ENCODE measurements at regions not wholly inside any gene's neighbourhood (a gene's known extent, or its start where the extent isn't known, plus 50 kb on each side); places are given as distances from the start of the nearest gene placed in this dataset.

DNA sequence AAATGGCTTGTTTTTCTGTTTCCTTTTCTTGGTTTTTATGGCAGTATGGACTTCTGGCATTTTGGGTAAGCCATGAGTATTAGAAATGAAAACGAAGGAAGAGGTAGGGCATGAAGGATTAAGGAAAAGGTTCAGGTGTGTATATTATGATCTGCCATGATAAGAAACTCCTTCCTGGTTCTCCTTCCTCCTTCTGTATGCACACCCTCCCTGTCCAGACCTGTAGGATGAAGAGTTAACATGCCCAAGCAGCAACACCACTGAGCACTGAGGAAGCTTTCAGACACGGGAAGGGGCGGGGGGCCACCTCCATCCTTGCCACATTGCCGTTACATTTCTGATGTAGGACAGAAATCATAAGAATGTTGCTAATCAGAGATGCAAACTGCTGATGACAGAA is 361.0 kb upstream of the ZMIZ1 start:
- H3K4me3 ChIP-seq = no peak overlapping the region
- no peak overlapping the region for H3K27ac ChIP-seq (ENCODE audit: low read depth in 1 of 2, low read length in 1 of 2)
- WGBS, 2 donors = 72 to 81% methylated on average over 4 of the region's 4 CpGs
- DNase-seq (no peak), ATAC-seq (ENCODE audit: insufficient read depth, low FRiP score) (no peak)
- H3K27me3 ChIP-seq (ENCODE audit: control insufficient read depth in 3 of 3, insufficient read depth in 3 of 3, low read length in 2 of 3) = no peaks in the 10 kb centered on the region
- TF ChIP-seq, protein P1, sequence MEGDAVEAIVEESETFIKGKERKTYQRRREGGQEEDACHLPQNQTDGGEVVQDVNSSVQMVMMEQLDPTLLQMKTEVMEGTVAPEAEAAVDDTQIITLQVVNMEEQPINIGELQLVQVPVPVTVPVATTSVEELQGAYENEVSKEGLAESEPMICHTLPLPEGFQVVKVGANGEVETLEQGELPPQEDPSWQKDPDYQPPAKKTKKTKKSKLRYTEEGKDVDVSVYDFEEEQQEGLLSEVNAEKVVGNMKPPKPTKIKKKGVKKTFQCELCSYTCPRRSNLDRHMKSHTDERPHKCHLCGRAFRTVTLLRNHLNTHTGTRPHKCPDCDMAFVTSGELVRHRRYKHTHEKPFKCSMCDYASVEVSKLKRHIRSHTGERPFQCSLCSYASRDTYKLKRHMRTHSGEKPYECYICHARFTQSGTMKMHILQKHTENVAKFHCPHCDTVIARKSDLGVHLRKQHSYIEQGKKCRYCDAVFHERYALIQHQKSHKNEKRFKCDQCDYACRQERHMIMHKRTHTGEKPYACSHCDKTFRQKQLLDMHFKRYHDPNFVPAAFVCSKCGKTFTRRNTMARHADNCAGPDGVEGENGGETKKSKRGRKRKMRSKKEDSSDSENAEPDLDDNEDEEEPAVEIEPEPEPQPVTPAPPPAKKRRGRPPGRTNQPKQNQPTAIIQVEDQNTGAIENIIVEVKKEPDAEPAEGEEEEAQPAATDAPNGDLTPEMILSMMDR (IDR thresholded peaks at IDR 0.05; ENCODE audit: control extremely low read depth, extremely low read depth) = no peak
- H3K9me3 ChIP-seq (ENCODE audit: control insufficient read depth in 4 of 4, insufficient read depth in 3 of 4, low read length in 3 of 4) = peaks cover 0 to 2% (median 0%) of the 10 kb centered on the region in 4 donors
- no peaks in the 10 kb centered on the region for H3K36me3 ChIP-seq (ENCODE audit: control insufficient read depth in 4 of 4, insufficient read depth in 4 of 4, low read length in 4 of 4)
- H3K9ac ChIP-seq (ENCODE audit: insufficient read depth in 1 of 2, low read length in 2 of 2) = no peak overlapping the region
- peaks cover 0 to 5% (median 0%) of the 10 kb centered on the region in 5 donors for H3K4me1 ChIP-seq (ENCODE audit: control insufficient read depth in 5 of 5, insufficient read depth in 5 of 5, low read length in 5 of 5)

DNA sequence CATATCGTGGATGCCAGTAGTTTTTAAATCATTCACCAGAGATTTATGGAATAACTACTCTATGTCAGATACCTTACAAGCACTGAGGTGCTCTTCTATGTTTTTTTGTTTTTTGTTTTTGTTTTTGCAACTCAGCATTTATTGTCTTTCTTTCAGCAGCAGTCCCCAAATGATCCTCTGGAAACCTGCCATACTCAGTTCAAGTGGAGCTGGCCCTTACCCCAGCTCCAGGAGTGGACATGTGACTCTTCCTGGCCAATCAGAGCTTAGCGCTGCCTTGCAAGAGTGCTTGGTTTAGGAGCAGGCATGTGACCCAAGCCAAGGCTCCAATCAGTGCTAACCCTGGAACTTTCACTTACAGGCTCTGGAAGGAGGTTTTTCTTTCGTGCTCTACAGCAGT is 356.6 kb upstream of the ZMIZ1 start:
- no peak for ATAC-seq (ENCODE audit: insufficient read depth, low FRiP score)
- WGBS, 2 donors = 90% methylated on average over 3 of the region's 3 CpGs

DNA sequence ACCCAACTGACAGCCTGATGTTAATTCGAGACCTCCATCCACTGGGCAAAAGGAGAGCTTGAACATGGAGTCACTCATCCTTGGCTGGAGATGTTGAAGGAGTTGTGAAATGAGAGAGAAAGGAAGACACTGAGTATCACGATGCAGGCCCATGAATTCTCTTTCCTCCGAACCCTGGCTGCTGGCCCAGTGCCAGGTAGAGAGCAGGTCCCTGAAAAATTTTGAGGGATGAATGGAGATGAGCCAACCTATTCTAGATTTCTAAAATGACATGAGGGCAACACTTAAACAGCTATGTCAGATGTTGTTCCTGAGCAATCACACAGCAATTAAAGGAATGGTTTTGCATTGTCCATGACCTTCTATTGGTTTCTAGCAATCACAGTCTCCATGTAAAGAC is 355.1 kb upstream of the ZMIZ1 start:
- Histone ChIP-seq H3K4me3 (no peak overlapping the region), H3K27me3 (ENCODE audit: control insufficient read depth in 3 of 3, insufficient read depth in 3 of 3, low read length in 2 of 3) (no peaks in the 10 kb centered on the region), H3K9me3 (ENCODE audit: control insufficient read depth in 4 of 4, insufficient read depth in 3 of 4, low read length in 3 of 4) (no peaks in the 10 kb centered on the region), H3K4me1 (ENCODE audit: control insufficient read depth in 5 of 5, insufficient read depth in 5 of 5, low read length in 5 of 5) (peaks cover 0 to 7% (median 5%) of the 10 kb centered on the region in 5 donors), H3K36me3 (ENCODE audit: control insufficient read depth in 4 of 4, insufficient read depth in 4 of 4, low read length in 4 of 4) (no peaks in the 10 kb centered on the region), H3K27ac (ENCODE audit: low read depth in 1 of 2, low read length in 1 of 2) (no peak overlapping the region), H3K9ac (ENCODE audit: insufficient read depth in 1 of 2, low read length in 2 of 2) (no peak overlapping the region)
- TF ChIP-seq, protein P1 (IDR thresholded peaks at IDR 0.05; ENCODE audit: control extremely low read depth, extremely low read depth) = no peak
- 71 to 80% methylated on average over 3 of the region's 3 CpGs for WGBS, 2 donors
- no peak for DNase-seq
- no peak for ATAC-seq (ENCODE audit: insufficient read depth, low FRiP score)

More for the DNA sequence above, 356.6 kb upstream of the ZMIZ1 start:
- no peaks in the 10 kb centered on the region for H3K36me3 ChIP-seq (ENCODE audit: control insufficient read depth in 4 of 4, insufficient read depth in 4 of 4, low read length in 4 of 4)
- no peak overlapping the region for H3K9ac ChIP-seq (ENCODE audit: insufficient read depth in 1 of 2, low read length in 2 of 2)
- H3K27me3 ChIP-seq (ENCODE audit: control insufficient read depth in 3 of 3, insufficient read depth in 3 of 3, low read length in 2 of 3) = no peaks in the 10 kb centered on the region
- no peak overlapping the region for H3K27ac ChIP-seq (ENCODE audit: low read depth in 1 of 2, low read length in 1 of 2)
- DNase-seq = peak in 2 of 3 donors; percentile 24 to 62
- H3K4me1 ChIP-seq (ENCODE audit: control insufficient read depth in 5 of 5, insufficient read depth in 5 of 5, low read length in 5 of 5) = peaks cover 0 to 7% (median 5%) of the 10 kb centered on the region in 5 donors
- H3K4me3 ChIP-seq = no peak overlapping the region
- TF ChIP-seq, protein P1 (IDR thresholded peaks at IDR 0.05; ENCODE audit: control extremely low read depth, extremely low read depth) = no peak
- no peaks in the 10 kb centered on the region for H3K9me3 ChIP-seq (ENCODE audit: control insufficient read depth in 4 of 4, insufficient read depth in 3 of 4, low read length in 3 of 4)

DNA sequence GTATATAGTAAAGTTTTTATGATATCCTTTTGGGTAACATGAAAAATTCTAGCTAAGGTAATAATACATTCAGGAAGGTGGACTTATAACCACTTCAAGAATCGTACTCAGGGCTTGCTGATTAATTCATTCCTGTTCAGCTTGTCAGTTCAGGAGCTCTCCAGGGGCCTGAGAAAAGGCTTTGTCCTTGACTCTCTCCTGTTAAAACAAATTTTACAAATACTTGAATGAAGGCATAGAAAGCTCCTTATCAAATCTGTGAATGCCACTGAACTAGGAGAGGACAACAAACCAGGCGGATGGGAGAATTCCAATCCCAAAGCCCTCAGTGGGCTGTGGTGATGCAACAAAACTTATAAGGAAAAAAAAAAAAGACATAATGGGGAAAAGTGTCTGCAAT is 354.5 kb upstream of the ZMIZ1 start:
- Histone ChIP-seq H3K4me3 (no peak overlapping the region), H3K36me3 (ENCODE audit: control insufficient read depth in 4 of 4, insufficient read depth in 4 of 4, low read length in 4 of 4) (no peaks in the 10 kb centered on the region), H3K4me1 (ENCODE audit: control insufficient read depth in 5 of 5, insufficient read depth in 5 of 5, low read length in 5 of 5) (peaks cover 0 to 7% (median 5%) of the 10 kb centered on the region in 5 donors), H3K27ac (ENCODE audit: low read depth in 1 of 2, low read length in 1 of 2) (no peak overlapping the region), H3K27me3 (ENCODE audit: control insufficient read depth in 3 of 3, insufficient read depth in 3 of 3, low read length in 2 of 3) (no peaks in the 10 kb centered on the region), H3K9me3 (ENCODE audit: control insufficient read depth in 4 of 4, insufficient read depth in 3 of 4, low read length in 3 of 4) (no peaks in the 10 kb centered on the region), H3K9ac (ENCODE audit: insufficient read depth in 1 of 2, low read length in 2 of 2) (no peak overlapping the region)
- no peak for ATAC-seq (ENCODE audit: insufficient read depth, low FRiP score)
- 70 to 80% methylated on average over 2 of the region's 2 CpGs for WGBS, 2 donors
- TF ChIP-seq, protein P1 (IDR thresholded peaks at IDR 0.05; ENCODE audit: control extremely low read depth, extremely low read depth) = no peak
- DNase-seq = peak in 2 of 3 donors; percentile 26 to 46

Data from lung (tissue), 11 donors.